Frontal cortex (tissue), 3 donors: ENCODE measurements at regions not wholly inside any gene's neighbourhood (a gene's known extent, or its start where the extent isn't known, plus 50 kb on each side); places are given as distances from the start of the nearest gene placed in this dataset.
"Not testable (repeated sequence)": the region's sequence is repeated elsewhere in the genome, so short reads cannot be mapped to it uniquely, and the experiment has no call there.

Experiments used
- DNase-seq, 2 donors: peaks; one replicate each; pipeline ENCODE4 v3.0.0; 2012; ENCODE audit warnings: low spot score in 2 of 2
- FAIRE-seq: peaks from 2 replicates; lab custom pipeline; 2012; peaks lifted over from hg19 to GRCh38; lab: Jason Lieb, UNC
- donor health status: control.
- donor health status: control.
- donor health status: control.

DNA sequence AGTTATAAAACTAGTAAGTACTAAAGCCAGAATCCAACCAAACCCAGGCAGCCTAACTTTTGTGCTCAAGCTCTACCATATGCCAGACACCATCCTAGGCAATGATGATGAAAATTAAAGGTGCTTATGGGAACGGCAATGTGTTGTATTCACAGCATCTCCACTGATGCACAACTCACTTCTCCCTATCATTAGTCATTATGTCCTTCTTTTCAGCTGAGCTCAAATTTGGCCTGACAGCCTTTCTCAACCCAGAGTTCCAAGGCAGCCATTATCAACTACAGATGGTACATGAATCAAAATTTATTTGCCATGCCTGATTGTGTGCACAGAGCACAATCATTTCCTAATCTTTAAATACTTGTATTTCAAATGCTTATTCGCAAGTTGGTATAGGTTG is 121.6 kb upstream of the TNPO1 start:
- DNase-seq (no peak), FAIRE-seq (no peak)

GRCh38 chr5:72693546-72694205 is 122.8 kb upstream of the TNPO1 start:
- FAIRE-seq, result no peak
- DNase-seq, result no peak

- FAIRE-seq, result no peak
- DNase-seq, result no peak
Measured at GRCh38 chr5:72692651-72693442, 123.6 kb upstream of the TNPO1 start.

DNA sequence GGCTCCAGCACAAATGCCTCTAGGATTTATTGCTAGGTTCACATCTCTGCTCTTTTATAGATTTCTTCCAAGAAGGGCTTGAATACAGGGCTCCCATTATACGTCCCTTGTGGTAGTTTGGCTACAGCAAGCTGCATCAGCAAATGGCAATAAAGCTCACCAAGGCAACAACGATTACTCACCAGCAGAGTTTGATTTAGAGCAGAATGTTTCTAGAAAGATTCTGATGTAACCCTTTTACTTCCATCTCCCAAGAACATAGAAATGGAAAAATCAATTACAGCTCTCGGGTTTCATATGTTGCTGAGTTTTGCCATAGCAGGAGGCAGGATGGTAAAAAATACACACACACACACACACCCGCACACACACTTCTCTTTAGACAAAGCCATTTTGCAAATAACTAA is 124.2 kb upstream of the TNPO1 start:
- no peak for FAIRE-seq
- no peak for DNase-seq

DNA sequence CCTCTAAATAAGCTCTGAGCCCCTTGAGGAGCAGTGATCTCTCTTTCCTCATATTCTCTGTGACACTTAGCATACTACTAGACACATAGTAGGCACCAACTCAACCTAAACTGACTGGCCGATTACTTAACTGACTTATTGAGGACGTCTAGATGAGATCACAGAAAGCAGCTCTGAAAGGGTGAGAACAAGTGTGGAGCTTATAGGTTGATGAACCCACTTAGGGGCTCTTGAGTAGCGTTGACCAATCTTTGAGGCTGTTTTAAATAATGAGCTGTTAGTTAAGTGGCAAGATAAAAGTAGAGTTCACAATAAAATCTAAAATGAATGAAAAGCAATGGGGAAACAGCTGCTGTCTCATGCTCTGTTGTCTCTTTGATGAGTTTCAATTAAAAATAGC is 124.7 kb upstream of the TNPO1 start:
- no peak for DNase-seq

DNA sequence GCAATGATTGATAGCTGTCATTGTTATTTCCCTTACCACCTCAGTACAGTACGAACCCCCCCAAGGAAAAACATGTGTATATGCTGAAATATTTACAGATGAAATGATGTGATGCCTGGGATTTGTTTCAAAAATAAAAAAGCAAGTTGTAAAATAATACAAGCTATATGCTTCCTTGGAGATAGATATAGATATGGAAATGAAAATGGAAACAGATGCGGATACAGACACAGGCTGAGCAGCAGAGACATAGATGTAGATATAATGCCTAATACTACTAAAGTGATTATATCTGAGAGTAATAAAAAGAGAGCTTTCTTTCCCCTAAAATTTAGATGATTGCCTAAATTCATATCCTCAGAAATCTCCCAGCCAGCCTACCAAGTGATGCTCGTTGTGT is 127.5 kb upstream of the TNPO1 start:
- FAIRE-seq, result no peak

More for the DNA sequence above, 124.7 kb upstream of the TNPO1 start:
- no peak for FAIRE-seq

DNA sequence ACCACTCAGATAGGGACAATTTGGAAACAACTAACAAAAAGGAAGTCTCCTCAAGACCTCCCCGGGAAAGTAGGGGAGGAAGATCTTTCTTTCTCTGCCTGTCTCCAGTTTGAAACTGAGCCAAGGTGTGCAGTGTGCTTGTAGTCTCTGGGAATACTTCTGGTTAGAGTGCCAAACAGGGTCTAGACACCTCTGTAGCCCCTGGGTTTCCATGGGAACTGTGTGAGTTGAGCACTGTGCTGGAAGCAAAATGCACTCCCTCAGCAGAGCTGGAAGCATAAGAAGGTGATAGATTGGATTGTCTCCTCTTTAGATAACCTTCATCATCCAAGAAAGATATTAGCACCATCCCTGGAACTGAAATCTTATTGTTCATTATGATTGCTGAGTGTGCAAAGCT is 129.2 kb upstream of the TNPO1 start:
- DNase-seq, result no peak
- FAIRE-seq, result no peak

More for the DNA sequence above, 127.5 kb upstream of the TNPO1 start:
- DNase-seq, result no peak

DNA sequence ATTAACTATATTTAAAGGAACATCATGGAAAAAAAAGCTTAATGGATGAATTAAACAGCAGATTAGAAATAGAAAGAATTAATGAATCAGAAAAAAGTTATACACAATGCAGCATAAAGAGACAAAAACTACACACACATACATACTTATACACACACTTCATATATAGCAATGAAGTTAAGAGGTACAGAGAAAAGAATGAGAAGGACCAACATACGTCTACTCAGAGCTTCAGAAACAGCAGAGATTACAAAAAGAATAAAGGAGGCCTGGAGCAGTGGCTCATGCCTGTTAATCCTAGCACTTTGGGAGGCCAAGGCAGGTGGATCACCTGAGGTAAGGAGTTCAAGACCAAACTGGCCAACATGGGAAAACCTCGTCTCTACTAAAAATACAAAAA is 133.9 kb upstream of the TNPO1 start:
- DNase-seq (no peak), FAIRE-seq (no peak)

GRCh38 chr5:72681781-72682180 is 134.7 kb upstream of the TNPO1 start:
- DNase-seq, result no peak
- FAIRE-seq, result no peak

DNA sequence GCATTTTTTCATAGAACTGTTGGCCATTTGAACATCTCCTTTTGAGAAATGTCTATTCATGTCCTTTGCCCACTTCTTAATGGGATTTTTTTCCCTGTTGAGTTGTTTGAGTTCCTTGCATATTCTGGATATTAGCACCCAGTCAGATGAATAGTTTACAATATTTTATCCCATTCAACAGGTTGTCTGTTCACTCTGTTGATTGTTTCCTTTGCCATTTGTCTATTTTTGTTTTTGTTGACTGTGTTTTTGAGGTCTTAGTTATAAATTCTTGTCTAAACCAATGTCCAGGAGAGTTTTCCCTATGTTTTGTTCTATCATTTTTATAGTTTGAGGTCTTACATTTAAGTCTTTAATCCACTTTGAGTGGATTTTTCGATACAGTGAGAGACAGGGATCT is 139.0 kb upstream of the TNPO1 start:
- no peak for FAIRE-seq
- no peak for DNase-seq

DNA sequence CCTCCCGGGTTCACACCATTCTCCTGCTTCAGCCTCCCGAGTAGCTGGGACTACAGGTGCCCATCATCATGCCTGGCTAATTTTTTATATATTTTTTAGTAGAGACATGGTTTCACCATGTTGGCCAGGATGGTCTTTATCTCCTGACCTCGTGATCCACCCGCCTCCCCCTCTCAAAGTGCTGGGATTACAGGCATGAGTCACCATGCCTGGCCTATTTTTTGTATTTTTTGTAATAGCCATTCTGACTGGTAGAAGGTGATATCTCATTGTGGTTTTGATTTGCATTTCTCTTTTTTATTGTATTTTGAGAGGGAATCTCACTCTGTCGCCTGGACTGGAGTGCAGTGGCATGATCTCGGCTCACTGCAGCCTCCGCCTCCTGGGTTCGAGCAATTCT is 139.6 kb upstream of the TNPO1 start:
- FAIRE-seq, DNase-seq: not testable (repeated sequence)

- no peak for FAIRE-seq
- DNase-seq, result no peak
Measured at GRCh38 chr5:72673623-72674022, 142.8 kb upstream of the TNPO1 start.

- DNase-seq (no peak), FAIRE-seq (no peak)
Measured at GRCh38 chr5:72673180-72673579, 143.3 kb upstream of the TNPO1 start.

- FAIRE-seq, result no peak
- no peak for DNase-seq
Measured at GRCh38 chr5:72667708-72668107, 148.8 kb upstream of the TNPO1 start.

DNA sequence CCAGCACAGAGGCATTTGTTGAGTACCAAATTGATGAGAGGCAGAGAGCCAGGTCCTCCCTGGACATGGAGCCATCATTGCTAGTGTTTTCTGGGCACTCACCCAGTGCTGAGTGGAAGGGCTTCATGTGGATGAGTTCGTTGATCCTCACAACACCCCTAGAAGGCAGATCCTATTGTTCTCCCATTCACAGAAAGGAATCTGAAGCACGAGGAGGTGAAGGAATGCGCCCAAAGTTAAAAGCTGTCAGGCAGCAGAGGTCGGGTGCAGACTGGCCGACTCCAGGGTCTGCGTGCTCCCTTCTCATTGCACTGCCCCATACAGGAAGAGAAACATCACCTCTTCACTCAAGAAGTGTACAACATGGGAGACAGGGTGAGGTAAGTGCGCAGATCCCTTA is 153.5 kb upstream of the TNPO1 start:
- no peak for FAIRE-seq
- no peak for DNase-seq

GRCh38 chr5:72662305-72662704 is 154.2 kb upstream of the TNPO1 start:
- FAIRE-seq (no peak), DNase-seq (no peak)

DNA sequence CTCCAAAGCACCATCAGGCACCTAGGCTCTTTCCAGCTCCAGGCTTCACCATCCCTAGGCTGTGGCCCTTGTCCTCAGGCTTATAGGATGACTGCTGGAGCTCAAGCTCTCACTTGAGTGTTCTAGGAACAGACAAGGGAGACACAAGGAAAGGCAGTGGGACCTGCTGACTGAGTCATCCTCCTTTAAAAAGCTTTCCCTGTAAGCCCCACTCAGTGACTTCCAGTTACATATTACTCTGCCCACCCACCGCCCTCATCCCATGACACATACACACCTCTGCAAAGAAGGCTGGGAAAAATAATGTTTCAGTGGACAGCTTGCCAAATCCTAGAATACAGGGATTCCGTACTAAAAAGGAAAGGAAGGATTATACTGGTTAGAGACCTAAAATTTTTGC is 154.2 kb upstream of the ZNF366 start:
- FAIRE-seq, result no peak
- peak in 1 of 2 donors; percentile 12 for DNase-seq

- FAIRE-seq, result no peak
- DNase-seq, result no peak
Measured at GRCh38 chr5:72659726-72660125, 152.5 kb upstream of the ZNF366 start.

GRCh38 chr5:72658761-72659540 is 151.7 kb upstream of the ZNF366 start:
- no peak for FAIRE-seq

DNA sequence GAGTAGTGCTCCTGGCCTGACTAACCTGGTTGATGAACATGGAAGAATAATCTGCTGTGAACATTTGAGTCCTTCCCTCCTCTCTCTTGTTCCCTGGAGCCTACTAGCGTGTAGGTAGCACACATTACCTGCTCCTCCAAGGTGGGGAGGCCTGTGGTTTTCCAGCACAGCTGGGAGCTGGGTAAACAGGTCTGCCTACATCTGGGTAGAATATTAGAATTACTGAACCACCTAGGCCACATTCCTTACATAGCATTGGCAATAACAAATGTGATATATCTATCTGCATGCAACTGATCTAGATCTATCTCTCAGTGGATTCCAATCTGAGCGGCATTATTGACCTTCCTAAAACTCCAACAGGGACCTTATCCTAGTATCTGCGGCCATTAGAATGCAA is 151.0 kb upstream of the ZNF366 start:
- DNase-seq (no peak), FAIRE-seq (no peak)

More at GRCh38 chr5:72658761-72659540, 151.7 kb upstream of the ZNF366 start:
- no peak for DNase-seq
